OCI-LY7 (cell line): ENCODE measurements at regions not wholly inside any gene's neighbourhood (a gene's known extent, or its start where the extent isn't known, plus 50 kb on each side); places are given as distances from the start of the nearest gene placed in this dataset.

Experiments used
- BruUV-seq: library from RNA; stranded (reverse); fragments of 400-500 nt; replicated peaks from 2 replicates; lab custom pipeline; 2021; lab: Mats Ljungman, UMichigan
- CTCF ChIA-PET: fragments of 300-600 bp; sonication (Branson Sonifier 250); formaldehyde crosslinking; loops from one replicate; lab custom pipeline; 2022; ENCODE audit warnings: antibody characterized with exemption; ENCODE audit not compliant: unreplicated experiment; lab: Charles Lee
- POLR2A ChIA-PET: fragments of 300-600 bp; sonication (Branson Sonifier 250); formaldehyde crosslinking; loops from one replicate; lab custom pipeline; 2022; ENCODE audit warnings: antibody characterized with exemption; lab: Charles Lee
- DNase-seq: peaks from one replicate; pipeline ENCODE4 v3.0.0-alpha.2; 2015; ENCODE audit warnings: low spot score
- H2AFZ ChIP-seq: fragments of 200-600 bp; sonication (generic), shearing (Covaris generic); 2 replicates; pipeline ENCODE4 v1.6.1; 2014; ENCODE audit warnings: mild to moderate bottlenecking, antibody characterized with exemption, low read length, moderate library complexity
- H3K27ac ChIP-seq: fragments of 200-600 bp; sonication (generic); 2 replicates; pipeline ENCODE4 v1.5.1; 2014; ENCODE audit warnings: mixed run types, low read depth, mild to moderate bottlenecking, moderate library complexity, low read length, inconsistent platforms; ENCODE audit not compliant: poor library complexity, severe bottlenecking
- H3K36me3 ChIP-seq: fragments of 200-600 bp; sonication (generic); 2 replicates; pipeline ENCODE4 v1.6.1; 2014; ENCODE audit warnings: mild to moderate bottlenecking, antibody characterized with exemption, low read length, moderate library complexity, mixed read lengths; ENCODE audit not compliant: insufficient read depth
- H3K4me1 ChIP-seq: fragments of 200-600 bp; sonication (generic); 2 replicates; pipeline ENCODE4 v1.5.1; 2014; ENCODE audit warnings: mild to moderate bottlenecking, low read length; ENCODE audit not compliant: insufficient read depth, poor library complexity, severe bottlenecking
- H3K4me2 ChIP-seq: fragments of 200-600 bp; sonication (generic); 2 replicates; pipeline ENCODE4 v1.6.1; 2014; ENCODE audit warnings: mild to moderate bottlenecking, low read length
- H3K4me3 ChIP-seq: fragments of 200-600 bp; sonication (generic); 2 replicates; pipeline ENCODE4 v1.5.1; 2014; ENCODE audit warnings: mild to moderate bottlenecking, low read depth, low read length; ENCODE audit not compliant: poor library complexity, severe bottlenecking
- H3K79me2 ChIP-seq: fragments of 200-600 bp; sonication (generic); 2 replicates; pipeline ENCODE4 v1.6.1; 2016; ENCODE audit warnings: low read depth, mild to moderate bottlenecking, low read length, moderate library complexity, mixed read lengths; ENCODE audit not compliant: insufficient read depth
- H3K9me2 ChIP-seq: fragments of 200-600 bp; sonication (generic); 2 replicates; pipeline ENCODE4 v1.6.1; 2016; ENCODE audit warnings: mild to moderate bottlenecking, low read length, mixed read lengths; ENCODE audit not compliant: insufficient read depth
- H3K9me3 ChIP-seq: fragments of 200-600 bp; sonication (generic); 2 replicates; pipeline ENCODE4 v1.6.1; 2014; ENCODE audit warnings: mild to moderate bottlenecking, mixed run types, low read length, mixed read lengths
- H4K20me1 ChIP-seq: fragments of 200-600 bp; sonication (generic); 2 replicates; pipeline ENCODE4 v1.6.1; 2014; ENCODE audit warnings: mild to moderate bottlenecking, antibody characterized with exemption, low read length, moderate library complexity, mixed read lengths; ENCODE audit not compliant: insufficient read depth
- CTCF ChIP-seq: fragments of 200-600 bp; sonication (generic); conservative IDR thresholded peaks from 2 replicates; pipeline ENCODE4 v1.5.1; 2014; ENCODE audit warnings: mild to moderate bottlenecking, antibody characterized with exemption, low read length, moderate library complexity, mixed read lengths
- EZH2phosphoT487 ChIP-seq: fragments of 200-600 bp; sonication (generic); IDR thresholded peaks from 2 replicates; pipeline ENCODE4 v1.6.1; 2018; ENCODE audit warnings: low read depth, borderline replicate concordance, mild to moderate bottlenecking, mixed run types, antibody characterized with exemption, low read length, moderate library complexity, mixed read lengths
- intact Hi-C: fragments of 100-400 bp; cut with micrococcal nuclease; formaldehyde crosslinking; loops from one replicate; pipeline ENCODE4 v1.10.0; 2022; ENCODE audit not compliant: unreplicated experiment

GRCh38 chr15:37709669-37710068, 224.8 kb upstream of the TMCO5A start:
- Histone ChIP-seq H3K4me3 (no peak overlapping the region), H3K9me3 (no peaks in the 10 kb centered on the region), H3K27ac (no peak overlapping the region), H3K9me2 (no peaks in the 10 kb centered on the region), H3K4me2 (no peak overlapping the region), H4K20me1 (no peaks in the 10 kb centered on the region), H3K36me3 (no peaks in the 10 kb centered on the region), H2AFZ (no peak overlapping the region), H3K79me2 (no peaks in the 10 kb centered on the region), H3K4me1 (no peaks in the 10 kb centered on the region)
- no TSS peak for BruUV-seq
- POLR2A ChIA-PET: interaction anchor here (0.6 kb wide), 1 partner anchor 133 kb away, joined by 3 read pairs; no protein-coding TSS in a partner anchor
- no peak for TF ChIP-seq EZH2phosphoT487
- TF ChIP-seq CTCF: no peak
- CTCF ChIA-PET: interaction anchor here (0.5 kb wide), 1 partner anchor 678 kb away, joined by 4 read pairs; no protein-coding TSS in a partner anchor
- intact Hi-C loops: no loop called here
- DNase-seq: no peak

GRCh38 chr15:37715101-37715500, 219.3 kb upstream of the TMCO5A start:
- no TSS peak for BruUV-seq
- TF ChIP-seq CTCF (no peak), EZH2phosphoT487 (no peak)
- POLR2A ChIA-PET: interaction anchor here (1.2 to 2.1 kb wide), 2 partner anchors 9 kb away, joined by 3 to 6 read pairs; no protein-coding TSS in a partner anchor

GRCh38 chr15:37720267-37720666, 214.2 kb upstream of the TMCO5A start:
- Histone ChIP-seq H2AFZ (no peak overlapping the region), H4K20me1 (no peaks in the 10 kb centered on the region), H3K79me2 (no peaks in the 10 kb centered on the region), H3K9me3 (no peaks in the 10 kb centered on the region), H3K27ac (no peak overlapping the region), H3K4me3 (no peak overlapping the region), H3K4me2 (no peak overlapping the region), H3K9me2 (no peaks in the 10 kb centered on the region), H3K4me1 (no peaks in the 10 kb centered on the region), H3K36me3 (no peaks in the 10 kb centered on the region)
- ChIA-PET CTCF (no interaction called here), POLR2A (no interaction called here)
- intact Hi-C loops: no loop called here
- TF ChIP-seq EZH2phosphoT487 (no peak), CTCF (no peak)
- no TSS peak for BruUV-seq
- DNase-seq: no peak

More at GRCh38 chr15:37715101-37715500, 219.3 kb upstream of the TMCO5A start:
- H3K9me3 ChIP-seq: no peaks in the 10 kb centered on the region
- DNase-seq: no peak
- H2AFZ ChIP-seq: no peak overlapping the region
- H3K4me3 ChIP-seq: no peak overlapping the region
- H3K79me2 ChIP-seq: no peaks in the 10 kb centered on the region
- H3K27ac ChIP-seq: no peak overlapping the region
- intact Hi-C loops: no loop called here
- no peaks in the 10 kb centered on the region for H3K36me3 ChIP-seq
- no peak overlapping the region for H3K4me2 ChIP-seq
- CTCF ChIA-PET: no interaction called here
- no peaks in the 10 kb centered on the region for H4K20me1 ChIP-seq
- no peaks in the 10 kb centered on the region for H3K9me2 ChIP-seq
- H3K4me1 ChIP-seq: no peaks in the 10 kb centered on the region
